SK-N-SH treated with all-trans-retinoic acid at 6 μM for 48 hours (cell line): ENCODE measurements at regions not wholly inside any gene's neighbourhood (a gene's known extent, or its start where the extent isn't known, plus 50 kb on each side); places are given as distances from the start of the nearest gene placed in this dataset.

Source experiments
- ATAC-seq: fragments of 200-7000 bp; cut with Tn5 transposase; 3 replicates; pipeline ENCODE4 v1.9.1; 2020; ENCODE audit warnings: mild to moderate bottlenecking, moderate library complexity
- ARNTL ChIP-seq: fragments of 450-650 bp; formaldehyde crosslinking; IDR thresholded peaks from 2 replicates; pipeline ENCODE4 v1.5.0; 2020; ENCODE audit warnings: low read depth, mild to moderate bottlenecking, moderate library complexity, borderline replicate concordance
- BACH2 ChIP-seq: fragments of 250-450 bp; sonication (Bioruptor Pico); IDR thresholded peaks from 2 replicates; pipeline ENCODE4 v1.9.0; 2021; ENCODE audit warnings: mild to moderate bottlenecking, borderline replicate concordance
- CREB5 ChIP-seq: fragments of 250-450 bp; sonication (Bioruptor Pico); IDR thresholded peaks from 2 replicates; pipeline ENCODE4 v1.5.1; 2020; ENCODE audit warnings: low read depth, mild to moderate bottlenecking, moderate library complexity
- CSDC2 ChIP-seq: fragments of 250-450 bp; sonication (Bioruptor Pico); IDR thresholded peaks from 2 replicates; pipeline ENCODE4 v1.5.0; 2020; ENCODE audit warnings: mild to moderate bottlenecking, moderate library complexity
- CSRNP3 ChIP-seq: fragments of 250-450 bp; sonication (Bioruptor Pico); IDR thresholded peaks from 2 replicates; pipeline ENCODE4 v1.5.1; 2021; ENCODE audit warnings: mild to moderate bottlenecking, moderate library complexity
- ESRRG ChIP-seq: fragments of 250-450 bp; sonication (Bioruptor Pico); IDR thresholded peaks from 2 replicates; pipeline ENCODE4 v1.6.1; 2021; ENCODE audit warnings: mild to moderate bottlenecking
- GLIS3 ChIP-seq: fragments of 250-450 bp; sonication (Bioruptor Pico); IDR thresholded peaks from 2 replicates; pipeline ENCODE4 v1.5.0; 2020; ENCODE audit warnings: mild to moderate bottlenecking, moderate library complexity
- ISL1 ChIP-seq: fragments of 250-450 bp; sonication (Bioruptor Pico); IDR thresholded peaks from 2 replicates; pipeline ENCODE4 v2.1.2; 2022; ENCODE audit warnings: mild to moderate bottlenecking, moderate library complexity
- OSR1 ChIP-seq: fragments of 250-450 bp; sonication (Bioruptor Pico); IDR thresholded peaks from 2 replicates; pipeline ENCODE4 v1.8.0; 2022; ENCODE audit warnings: moderate library complexity, mild to moderate bottlenecking, inconsistent platforms
- RARB ChIP-seq: fragments of 250-450 bp; sonication (Bioruptor Pico); IDR thresholded peaks from 2 replicates; pipeline ENCODE4 v1.8.0; 2021; ENCODE audit warnings: mild to moderate bottlenecking, moderate library complexity
- SNAI2 ChIP-seq: fragments of 250-450 bp; sonication (Bioruptor Pico); IDR thresholded peaks from 2 replicates; pipeline ENCODE4 v1.5.0; 2020; ENCODE audit warnings: mild to moderate bottlenecking, moderate library complexity
- TCF4 ChIP-seq: fragments of 250-450 bp; sonication (Bioruptor Pico); IDR thresholded peaks from 2 replicates; pipeline ENCODE4 v1.8.0; 2021; ENCODE audit warnings: mild to moderate bottlenecking, moderate library complexity, borderline replicate concordance
- TOX ChIP-seq: fragments of 250-450 bp; sonication (Bioruptor Pico); IDR thresholded peaks from 2 replicates; pipeline ENCODE4 v1.8.0; 2021; ENCODE audit warnings: mild to moderate bottlenecking, moderate library complexity, borderline replicate concordance
- ZC3H10 ChIP-seq: fragments of 250-450 bp; sonication (Bioruptor Pico); IDR thresholded peaks from 2 replicates; pipeline ENCODE4 v1.5.1; 2021; ENCODE audit warnings: mild to moderate bottlenecking, moderate library complexity
- ZFP3 ChIP-seq: fragments of 250-450 bp; sonication (Bioruptor Pico); IDR thresholded peaks from 2 replicates; pipeline ENCODE4 v1.5.0; 2020; ENCODE audit warnings: mild to moderate bottlenecking, moderate library complexity
- ZNF565 ChIP-seq: fragments of 450-650 bp; formaldehyde crosslinking; conservative IDR thresholded peaks from 2 replicates; pipeline ENCODE4 v1.5.0; 2020; ENCODE audit warnings: low read depth, mild to moderate bottlenecking, moderate library complexity
- ZNF70 ChIP-seq: fragments of 450-650 bp; formaldehyde crosslinking; IDR thresholded peaks from 2 replicates; pipeline ENCODE4 v1.5.0; 2020; ENCODE audit warnings: mild to moderate bottlenecking, moderate library complexity
- ZNF8 ChIP-seq: fragments of 450-650 bp; formaldehyde crosslinking; IDR thresholded peaks from 2 replicates; pipeline ENCODE4 v1.5.0; 2020; ENCODE audit warnings: mild to moderate bottlenecking, moderate library complexity
- TF ChIP-seq, protein P1 (sequence below): fragments of 250-450 bp; sonication (Bioruptor Pico); IDR thresholded peaks from 2 replicates; pipeline ENCODE4 v1.8.0; 2020; ENCODE audit warnings: mild to moderate bottlenecking, moderate library complexity, borderline replicate concordance
- TF ChIP-seq, protein P2 (sequence below): fragments of 250-450 bp; sonication (Bioruptor Pico); IDR thresholded peaks from 2 replicates; pipeline ENCODE4 v1.8.0; 2021; ENCODE audit warnings: low read depth, mild to moderate bottlenecking, moderate library complexity, borderline replicate concordance

GRCh38 chr12:59193476-59194050, 273.3 kb upstream of the LRIG3 start:
- no peak for ATAC-seq
- no peak for TF ChIP-seq CSDC2 (CRISPR knock-in tag)
- TF ChIP-seq TCF4 (CRISPR knock-in tag): no peak
- no peak for TF ChIP-seq TOX
- TF ChIP-seq RARB (CRISPR knock-in tag): no peak
- TF ChIP-seq, protein P1, sequence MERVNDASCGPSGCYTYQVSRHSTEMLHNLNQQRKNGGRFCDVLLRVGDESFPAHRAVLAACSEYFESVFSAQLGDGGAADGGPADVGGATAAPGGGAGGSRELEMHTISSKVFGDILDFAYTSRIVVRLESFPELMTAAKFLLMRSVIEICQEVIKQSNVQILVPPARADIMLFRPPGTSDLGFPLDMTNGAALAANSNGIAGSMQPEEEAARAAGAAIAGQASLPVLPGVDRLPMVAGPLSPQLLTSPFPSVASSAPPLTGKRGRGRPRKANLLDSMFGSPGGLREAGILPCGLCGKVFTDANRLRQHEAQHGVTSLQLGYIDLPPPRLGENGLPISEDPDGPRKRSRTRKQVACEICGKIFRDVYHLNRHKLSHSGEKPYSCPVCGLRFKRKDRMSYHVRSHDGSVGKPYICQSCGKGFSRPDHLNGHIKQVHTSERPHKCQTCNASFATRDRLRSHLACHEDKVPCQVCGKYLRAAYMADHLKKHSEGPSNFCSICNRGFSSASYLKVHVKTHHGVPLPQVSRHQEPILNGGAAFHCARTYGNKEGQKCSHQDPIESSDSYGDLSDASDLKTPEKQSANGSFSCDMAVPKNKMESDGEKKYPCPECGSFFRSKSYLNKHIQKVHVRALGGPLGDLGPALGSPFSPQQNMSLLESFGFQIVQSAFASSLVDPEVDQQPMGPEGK: no peak
- no peak for TF ChIP-seq GLIS3 (CRISPR knock-in tag)
- TF ChIP-seq ARNTL (CRISPR knock-in tag): no peak
- no peak for TF ChIP-seq CSRNP3 (CRISPR knock-in tag)
- no peak for TF ChIP-seq OSR1
- no peak for TF ChIP-seq ZC3H10 (CRISPR knock-in tag)
- no peak for TF ChIP-seq ZNF70
- TF ChIP-seq BACH2: no peak
- TF ChIP-seq ZNF565 (CRISPR knock-in tag): no peak
- TF ChIP-seq ZFP3 (CRISPR knock-in tag): no peak
- TF ChIP-seq ESRRG (CRISPR knock-in tag): no peak

- TF ChIP-seq CREB5 (CRISPR knock-in tag) (no peak), ZNF565 (CRISPR knock-in tag) (no peak), ARNTL (CRISPR knock-in tag) (no peak), ZNF8 (CRISPR knock-in tag) (no peak)
- TF ChIP-seq, protein P2, sequence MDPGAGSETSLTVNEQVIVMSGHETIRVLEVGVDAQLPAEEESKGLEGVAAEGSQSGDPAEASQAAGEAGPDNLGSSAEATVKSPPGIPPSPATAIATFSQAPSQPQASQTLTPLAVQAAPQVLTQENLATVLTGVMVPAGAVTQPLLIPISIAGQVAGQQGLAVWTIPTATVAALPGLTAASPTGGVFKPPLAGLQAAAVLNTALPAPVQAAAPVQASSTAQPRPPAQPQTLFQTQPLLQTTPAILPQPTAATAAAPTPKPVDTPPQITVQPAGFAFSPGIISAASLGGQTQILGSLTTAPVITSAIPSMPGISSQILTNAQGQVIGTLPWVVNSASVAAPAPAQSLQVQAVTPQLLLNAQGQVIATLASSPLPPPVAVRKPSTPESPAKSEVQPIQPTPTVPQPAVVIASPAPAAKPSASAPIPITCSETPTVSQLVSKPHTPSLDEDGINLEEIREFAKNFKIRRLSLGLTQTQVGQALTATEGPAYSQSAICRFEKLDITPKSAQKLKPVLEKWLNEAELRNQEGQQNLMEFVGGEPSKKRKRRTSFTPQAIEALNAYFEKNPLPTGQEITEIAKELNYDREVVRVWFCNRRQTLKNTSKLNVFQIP: no peak
- no peak for ATAC-seq
These were observed 271.1 kb upstream of the LRIG3 start for GRCh38 chr12:59191372-59191771.

- no peak for ATAC-seq
- no peak for TF ChIP-seq ZFP3 (CRISPR knock-in tag)
- no peak for TF ChIP-seq OSR1
- TF ChIP-seq TOX: no peak
- TF ChIP-seq ZNF70: no peak
- TF ChIP-seq ESRRG (CRISPR knock-in tag): no peak
- TF ChIP-seq, protein P2: no peak
- TF ChIP-seq ZNF565 (CRISPR knock-in tag): no peak
- no peak for TF ChIP-seq SNAI2 (CRISPR knock-in tag)
- no peak for TF ChIP-seq ISL1 (CRISPR knock-in tag)
These were observed 266.1 kb upstream of the LRIG3 start for GRCh38 chr12:59186451-59186850.

DNA sequence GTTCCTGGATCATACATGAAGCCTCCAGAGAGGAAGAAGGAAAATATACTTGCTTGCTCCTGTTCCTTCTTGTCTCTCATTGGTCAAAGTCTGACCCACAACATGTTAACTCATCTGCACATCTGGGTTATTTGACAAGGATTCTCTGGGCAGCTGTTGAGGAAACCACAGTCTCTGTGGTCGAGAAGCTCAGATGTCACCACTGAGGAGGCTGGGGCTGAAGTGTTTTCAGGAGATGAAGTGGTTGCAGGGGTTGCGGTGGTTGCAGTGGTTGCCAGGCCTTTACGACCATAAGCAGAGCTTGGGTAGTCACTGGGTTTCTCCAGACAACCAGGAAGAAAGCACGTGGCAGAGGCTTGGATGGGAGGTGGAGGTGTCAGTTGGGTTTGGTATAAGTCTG, 265.0 kb upstream of the LRIG3 start:
- TF ChIP-seq CREB5 (CRISPR knock-in tag) (no peak), ISL1 (CRISPR knock-in tag) (no peak), ZNF8 (CRISPR knock-in tag) (no peak), ARNTL (CRISPR knock-in tag) (no peak), SNAI2 (CRISPR knock-in tag) (no peak), ZFP3 (CRISPR knock-in tag) (no peak), BACH2 (no peak), TCF4 (CRISPR knock-in tag) (no peak), CSRNP3 (CRISPR knock-in tag) (no peak), ZNF565 (CRISPR knock-in tag) (no peak), CSDC2 (CRISPR knock-in tag) (no peak)
- TF ChIP-seq, protein P1: no peak
- no peak for ATAC-seq
